ENCODE measurements at regions not wholly inside any gene's neighbourhood (a gene's known extent, or its start where the extent isn't known, plus 50 kb on each side); places are given as distances from the start of the nearest gene placed in this dataset.

- TF ChIP-seq, protein P1, sequence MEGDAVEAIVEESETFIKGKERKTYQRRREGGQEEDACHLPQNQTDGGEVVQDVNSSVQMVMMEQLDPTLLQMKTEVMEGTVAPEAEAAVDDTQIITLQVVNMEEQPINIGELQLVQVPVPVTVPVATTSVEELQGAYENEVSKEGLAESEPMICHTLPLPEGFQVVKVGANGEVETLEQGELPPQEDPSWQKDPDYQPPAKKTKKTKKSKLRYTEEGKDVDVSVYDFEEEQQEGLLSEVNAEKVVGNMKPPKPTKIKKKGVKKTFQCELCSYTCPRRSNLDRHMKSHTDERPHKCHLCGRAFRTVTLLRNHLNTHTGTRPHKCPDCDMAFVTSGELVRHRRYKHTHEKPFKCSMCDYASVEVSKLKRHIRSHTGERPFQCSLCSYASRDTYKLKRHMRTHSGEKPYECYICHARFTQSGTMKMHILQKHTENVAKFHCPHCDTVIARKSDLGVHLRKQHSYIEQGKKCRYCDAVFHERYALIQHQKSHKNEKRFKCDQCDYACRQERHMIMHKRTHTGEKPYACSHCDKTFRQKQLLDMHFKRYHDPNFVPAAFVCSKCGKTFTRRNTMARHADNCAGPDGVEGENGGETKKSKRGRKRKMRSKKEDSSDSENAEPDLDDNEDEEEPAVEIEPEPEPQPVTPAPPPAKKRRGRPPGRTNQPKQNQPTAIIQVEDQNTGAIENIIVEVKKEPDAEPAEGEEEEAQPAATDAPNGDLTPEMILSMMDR (IDR thresholded peaks at IDR 0.05), result no peak
- no peak for TF ChIP-seq POLR2A (IDR thresholded peaks at IDR 0.05)
Observed at GRCh38 chr1:235004276-235004675, 124.4 kb downstream of the TOMM20 start.
